Esophagus squamous epithelium (tissue), 5 donors: ENCODE measurements at regions not wholly inside any gene's neighbourhood (a gene's known extent, or its start where the extent isn't known, plus 50 kb on each side); places are given as distances from the start of the nearest gene placed in this dataset.

Experiments
- DNase-seq: peaks from one replicate; lab custom pipeline; 2025; lab: John Stamatoyannopoulos, UW
- H3K27ac ChIP-seq, 4 donors: fragments of 200-600 bp; sonication (generic); one replicate each; pipeline ENCODE4 v1.5.1; 2016 to 2019; ENCODE audit warnings: mild to moderate bottlenecking in 1 of 4
- H3K27me3 ChIP-seq, 4 donors: fragments of 200-600 bp; sonication (generic); 1 replicate in 3 of 4; 2 replicates in 1 of 4; pipeline versions ENCODE4 v1.5.1 to v1.6.0; 2017 to 2021; ENCODE audit warnings: antibody characterized with exemption in 1 of 4
- H3K36me3 ChIP-seq, 3 donors: fragments of 200-600 bp; sonication (generic); one replicate each; pipeline ENCODE4 v1.5.1; 2016 to 2019
- H3K4me1 ChIP-seq, 3 donors: fragments of 200-600 bp; sonication (generic); one replicate each; pipeline ENCODE4 v1.5.1; 2017 to 2019
- H3K4me3 ChIP-seq, 4 donors: fragments of 200-600 bp; sonication (generic); 1 replicate in 3 of 4; 2 replicates in 1 of 4; pipeline ENCODE4 v1.5.1; 2016 to 2019; ENCODE audit warnings: mild to moderate bottlenecking in 2 of 4, moderate library complexity in 1 of 4
- H3K9me3 ChIP-seq, 3 donors: fragments of 200-600 bp; sonication (generic); one replicate each; pipeline ENCODE4 v1.5.1; 2016 to 2019
- CTCF ChIP-seq, 6 experiments: fragments of 450-650 bp in 4 of 6; fragments of 200-600 bp in 2 of 6; sonication (generic) in 2 of 6; IDR thresholded peaks; one replicate each; pipeline ENCODE4 v1.5.1; 2016 to 2019; ENCODE audit warnings: antibody characterized with exemption in 6 of 6, mild to moderate bottlenecking in 4 of 6, moderate library complexity in 4 of 6
- POLR2A ChIP-seq, 4 donors: fragments of 450-650 bp; IDR thresholded peaks; one replicate each; pipeline ENCODE4 v1.6.1; 2017; ENCODE audit warnings: antibody characterized with exemption in 4 of 4, mild to moderate bottlenecking in 4 of 4, moderate library complexity in 3 of 4
- WGBS, 2 donors: methylation state at CpG; one replicate each; pipeline ENCODE4 v1.1.5; 2018; 5-methylcytosine and 5-hydroxymethylcytosine counted together
- intact Hi-C: fragments of 100-400 bp; cut with DNase I; formaldehyde crosslinking; loops from one replicate; pipeline ENCODE4 v1.15.0; 2022
- donor health status: DM: yes; HTN: yes; CAD: no.

GRCh38 chr7:155371331-155371883, 73.7 kb downstream of the INSIG1 start:
- peak overlapping the region in 1 of 4 donors; percentile 58 for H3K4me3 ChIP-seq
- H3K9me3 ChIP-seq, result no peaks in the 10 kb centered on the region
- H3K27ac ChIP-seq, result no peak overlapping the region
- DNase-seq, result no peak
- TF ChIP-seq POLR2A (IDR thresholded peaks at IDR 0.05) (no peak), CTCF (IDR thresholded peaks at IDR 0.05) (no peak)
- 20 to 48% methylated on average over 11 to 14 of the region's 21 CpGs for WGBS, 2 donors
- intact Hi-C loops, result no loop called here
- peaks cover 32 to 82% (median 51%) of the 10 kb centered on the region in 4 donors for H3K27me3 ChIP-seq
- H3K36me3 ChIP-seq, result no peaks in the 10 kb centered on the region
- H3K4me1 ChIP-seq, result peaks cover 25 to 47% (median 38%) of the 10 kb centered on the region in 3 donors

GRCh38 chr7:155371884-155372781, 74.5 kb downstream of the INSIG1 start:
- 4 to 7% methylated on average over 5 to 10 of the region's 82 CpGs for WGBS, 2 donors
- H3K4me1 ChIP-seq, result peaks cover 25 to 47% (median 38%) of the 10 kb centered on the region in 3 donors
- no peaks in the 10 kb centered on the region for H3K9me3 ChIP-seq
- no peak for TF ChIP-seq POLR2A (IDR thresholded peaks at IDR 0.05)
- TF ChIP-seq CTCF (IDR thresholded peaks at IDR 0.05), result peak in 2 of 6 experiments; percentile 21 to 41
- no peaks in the 10 kb centered on the region for H3K36me3 ChIP-seq
- DNase-seq, result no peak
- intact Hi-C loops, result no loop called here
- H3K4me3 ChIP-seq, result peak overlapping the region in 2 of 4 donors; percentile 23 to 58
- no peak overlapping the region for H3K27ac ChIP-seq
- H3K27me3 ChIP-seq, result peaks cover 32 to 89% (median 54%) of the 10 kb centered on the region in 4 donors

GRCh38 chr7:155372782-155373358, 75.2 kb downstream of the INSIG1 start:
- Histone ChIP-seq H3K4me3 (peak overlapping the region in 2 of 4 donors; percentile 33 to 58), H3K9me3 (no peaks in the 10 kb centered on the region), H3K27ac (no peak overlapping the region), H3K27me3 (peaks cover 32 to 96% (median 56%) of the 10 kb centered on the region in 4 donors), H3K4me1 (peaks cover 28 to 54% (median 38%) of the 10 kb centered on the region in 3 donors), H3K36me3 (no peaks in the 10 kb centered on the region)
- intact Hi-C loops, result no loop called here
- DNase-seq, result no peak
- no peak for TF ChIP-seq POLR2A (IDR thresholded peaks at IDR 0.05)
- WGBS, 2 donors, result 4 to 15% methylated on average over 11 to 20 of the region's 28 CpGs

DNA sequence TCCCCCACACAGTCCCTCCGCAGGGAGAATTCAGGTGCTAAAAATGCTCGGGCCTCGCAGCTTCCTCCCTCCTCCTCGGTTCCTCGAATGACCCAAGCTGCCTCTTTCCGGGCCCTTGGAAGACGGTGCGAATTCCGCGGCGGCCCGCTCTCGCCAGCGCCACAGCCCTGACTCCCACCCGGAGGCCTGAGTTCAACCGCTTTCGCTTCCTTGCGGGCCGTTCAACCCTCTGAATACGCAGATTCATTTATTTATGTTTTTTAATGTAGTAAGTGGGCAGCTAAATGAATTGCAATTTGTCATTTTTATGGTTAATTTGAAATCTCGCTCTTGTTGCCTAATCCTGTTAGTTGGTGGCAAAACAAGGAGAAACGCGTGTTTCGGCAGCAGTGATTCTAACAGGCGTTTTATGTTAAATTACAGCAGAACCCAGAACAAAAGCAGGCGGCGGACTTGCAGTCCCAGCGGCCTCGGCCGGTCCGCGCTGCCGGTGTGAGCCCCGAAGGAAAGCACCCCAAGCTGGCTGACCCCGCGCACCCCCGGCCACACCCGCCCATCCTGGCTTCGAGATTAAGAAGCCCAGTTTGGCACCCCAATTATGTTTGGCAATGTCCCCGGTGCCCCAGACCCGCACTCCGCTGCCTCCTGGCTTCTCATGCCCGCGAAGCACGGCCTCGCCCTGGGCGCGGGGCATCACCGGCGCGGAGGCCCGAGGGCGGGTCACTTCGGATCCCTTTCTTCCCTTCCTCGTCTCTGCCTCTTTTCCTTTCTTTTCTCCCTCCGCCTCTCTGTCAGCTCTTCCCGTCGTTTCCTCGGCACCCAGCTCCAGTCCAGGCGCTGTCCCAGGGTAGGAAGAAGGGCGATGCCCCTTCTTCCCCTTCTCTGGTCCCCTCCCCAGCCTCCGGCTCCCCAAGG, 75.9 kb downstream of the INSIG1 start:
- no peaks in the 10 kb centered on the region for H3K9me3 ChIP-seq
- DNase-seq, result no peak
- TF ChIP-seq POLR2A (IDR thresholded peaks at IDR 0.05), result no peak
- TF ChIP-seq CTCF (IDR thresholded peaks at IDR 0.05), result no peak
- no peaks in the 10 kb centered on the region for H3K36me3 ChIP-seq
- H3K4me3 ChIP-seq, result peak overlapping the region in 2 of 4 donors; percentile 33 to 58
- peaks cover 31 to 60% (median 38%) of the 10 kb centered on the region in 3 donors for H3K4me1 ChIP-seq
- 6 to 7% methylated on average over 54 of the region's 62 CpGs for WGBS, 2 donors
- H3K27me3 ChIP-seq, result peaks cover 32 to 100% (median 62%) of the 10 kb centered on the region in 4 donors
- H3K27ac ChIP-seq, result no peak overlapping the region
- intact Hi-C loops, result no loop called here
